Fibroblast of the aortic adventitia (primary cell): ENCODE measurements at regions not wholly inside any gene's neighbourhood (a gene's known extent, or its start where the extent isn't known, plus 50 kb on each side); places are given as distances from the start of the nearest gene placed in this dataset.

Source experiments
- DNase-seq: peaks from one replicate; pipeline ENCODE4 v3.0.0-alpha.2; 2010; ENCODE audit warnings: low read depth
- H3K4me3 ChIP-seq: 2 replicates; pipeline ENCODE4 v1.5.1; 2011; ENCODE audit warnings: low read depth, mild to moderate bottlenecking, control low read depth, low read length, moderate library complexity
- TF ChIP-seq, protein P1 (sequence below): IDR thresholded peaks from 2 replicates; pipeline ENCODE4 v1.5.1; 2011; ENCODE audit warnings: mild to moderate bottlenecking, low read length, control low read depth, inconsistent platforms; ENCODE audit not compliant: insufficient read depth

DNA sequence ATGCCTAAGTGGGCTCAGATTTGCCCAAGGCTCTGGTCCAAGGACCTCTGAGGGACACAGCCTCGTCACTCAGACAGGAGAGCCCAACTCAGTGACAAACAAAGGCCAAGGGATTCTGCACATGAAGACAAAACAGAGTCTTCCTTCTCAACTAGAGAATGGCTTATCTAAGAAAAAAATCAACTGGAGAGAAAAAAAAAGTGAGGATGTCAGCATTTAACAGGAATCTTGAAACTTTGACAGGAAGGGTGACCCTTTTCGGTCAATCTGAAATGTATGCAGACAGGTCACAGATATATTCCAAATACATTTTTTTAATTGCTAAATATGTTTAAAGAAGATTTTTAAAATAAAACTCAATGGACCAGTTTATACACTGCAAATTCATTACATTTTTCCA is 154.5 kb downstream of the ETS2 start:
- no peak for DNase-seq
- H3K4me3 ChIP-seq, result no peak overlapping the region
- TF ChIP-seq, protein P1, sequence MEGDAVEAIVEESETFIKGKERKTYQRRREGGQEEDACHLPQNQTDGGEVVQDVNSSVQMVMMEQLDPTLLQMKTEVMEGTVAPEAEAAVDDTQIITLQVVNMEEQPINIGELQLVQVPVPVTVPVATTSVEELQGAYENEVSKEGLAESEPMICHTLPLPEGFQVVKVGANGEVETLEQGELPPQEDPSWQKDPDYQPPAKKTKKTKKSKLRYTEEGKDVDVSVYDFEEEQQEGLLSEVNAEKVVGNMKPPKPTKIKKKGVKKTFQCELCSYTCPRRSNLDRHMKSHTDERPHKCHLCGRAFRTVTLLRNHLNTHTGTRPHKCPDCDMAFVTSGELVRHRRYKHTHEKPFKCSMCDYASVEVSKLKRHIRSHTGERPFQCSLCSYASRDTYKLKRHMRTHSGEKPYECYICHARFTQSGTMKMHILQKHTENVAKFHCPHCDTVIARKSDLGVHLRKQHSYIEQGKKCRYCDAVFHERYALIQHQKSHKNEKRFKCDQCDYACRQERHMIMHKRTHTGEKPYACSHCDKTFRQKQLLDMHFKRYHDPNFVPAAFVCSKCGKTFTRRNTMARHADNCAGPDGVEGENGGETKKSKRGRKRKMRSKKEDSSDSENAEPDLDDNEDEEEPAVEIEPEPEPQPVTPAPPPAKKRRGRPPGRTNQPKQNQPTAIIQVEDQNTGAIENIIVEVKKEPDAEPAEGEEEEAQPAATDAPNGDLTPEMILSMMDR, result no peak

DNA sequence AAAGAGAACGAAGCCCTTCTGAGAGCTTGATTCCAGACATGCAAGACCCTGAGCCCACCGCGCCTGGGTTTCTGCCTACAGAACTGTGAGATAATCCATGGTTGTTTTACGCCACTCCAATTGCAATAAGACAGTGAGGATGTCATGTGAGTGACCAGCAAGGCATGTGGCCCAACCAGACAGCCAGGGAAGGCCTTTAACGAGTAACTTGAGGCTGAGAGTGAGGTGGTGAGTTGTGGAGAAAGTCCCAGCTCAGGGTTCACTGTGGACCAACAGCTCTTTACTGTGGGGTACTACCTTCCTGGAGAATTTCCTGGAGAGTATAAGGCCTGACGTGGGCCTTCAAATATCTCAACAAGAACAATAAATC is 153.9 kb downstream of the ETS2 start:
- H3K4me3 ChIP-seq, result no peak overlapping the region
- TF ChIP-seq, protein P1, result no peak
- no peak for DNase-seq

DNA sequence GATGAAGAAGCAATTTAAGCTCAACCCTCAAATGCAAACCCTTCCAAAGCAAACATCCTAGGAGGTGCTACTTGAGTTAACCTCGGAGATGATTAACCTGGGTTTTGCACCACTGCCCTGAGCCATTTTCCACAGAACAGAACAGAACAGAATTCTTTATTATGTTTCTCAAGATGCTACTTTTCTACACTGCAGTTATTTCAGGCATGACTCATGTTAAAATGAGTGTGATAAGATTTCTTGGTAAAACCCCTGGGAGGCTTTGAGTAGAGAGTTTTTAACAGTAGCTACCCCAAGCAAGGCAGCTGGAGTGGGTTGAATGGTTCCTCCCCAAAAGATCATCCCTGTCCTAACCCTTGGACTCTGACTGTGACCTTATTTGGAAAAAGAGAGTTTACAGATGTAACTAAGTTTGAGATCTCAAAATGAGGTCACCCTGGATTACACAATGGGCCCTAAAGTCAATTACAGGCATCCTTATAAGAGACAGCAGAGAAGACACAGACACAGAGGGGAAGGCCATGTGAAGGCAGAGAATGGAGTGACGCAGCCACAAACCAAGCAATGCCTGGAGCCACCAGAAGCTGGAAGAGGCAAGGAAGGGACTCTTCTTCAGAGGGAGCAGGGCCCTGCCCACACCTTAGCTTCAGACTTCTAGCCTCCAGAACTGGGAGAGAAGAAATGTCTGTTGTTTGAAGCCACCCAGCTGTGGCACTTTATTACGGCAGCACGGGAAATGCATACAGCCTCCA is 153.4 kb downstream of the ETS2 start:
- DNase-seq, result peak; percentile 77
- TF ChIP-seq, protein P1, result no peak

DNA sequence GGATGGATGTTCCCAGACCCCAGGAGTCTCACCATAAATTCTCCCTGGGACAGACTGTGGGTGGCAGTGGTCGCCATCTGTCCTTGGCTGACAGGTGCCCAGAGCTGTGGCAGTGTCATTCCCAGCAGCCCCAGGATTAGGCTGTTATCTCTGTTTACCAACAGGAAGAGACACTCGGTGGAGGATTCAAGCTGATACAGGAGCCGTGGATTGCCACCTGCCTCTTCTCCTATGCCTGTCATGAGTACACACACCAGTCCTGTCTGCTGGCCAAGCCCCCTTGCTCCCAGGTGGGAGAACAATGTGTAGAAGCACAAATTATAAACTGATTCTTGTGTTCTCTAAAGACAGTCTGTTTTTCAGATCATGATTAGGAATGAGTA is 152.6 kb downstream of the ETS2 start:
- no peak for DNase-seq

More for the DNA sequence above, 153.4 kb downstream of the ETS2 start:
- no peak overlapping the region for H3K4me3 ChIP-seq

DNA sequence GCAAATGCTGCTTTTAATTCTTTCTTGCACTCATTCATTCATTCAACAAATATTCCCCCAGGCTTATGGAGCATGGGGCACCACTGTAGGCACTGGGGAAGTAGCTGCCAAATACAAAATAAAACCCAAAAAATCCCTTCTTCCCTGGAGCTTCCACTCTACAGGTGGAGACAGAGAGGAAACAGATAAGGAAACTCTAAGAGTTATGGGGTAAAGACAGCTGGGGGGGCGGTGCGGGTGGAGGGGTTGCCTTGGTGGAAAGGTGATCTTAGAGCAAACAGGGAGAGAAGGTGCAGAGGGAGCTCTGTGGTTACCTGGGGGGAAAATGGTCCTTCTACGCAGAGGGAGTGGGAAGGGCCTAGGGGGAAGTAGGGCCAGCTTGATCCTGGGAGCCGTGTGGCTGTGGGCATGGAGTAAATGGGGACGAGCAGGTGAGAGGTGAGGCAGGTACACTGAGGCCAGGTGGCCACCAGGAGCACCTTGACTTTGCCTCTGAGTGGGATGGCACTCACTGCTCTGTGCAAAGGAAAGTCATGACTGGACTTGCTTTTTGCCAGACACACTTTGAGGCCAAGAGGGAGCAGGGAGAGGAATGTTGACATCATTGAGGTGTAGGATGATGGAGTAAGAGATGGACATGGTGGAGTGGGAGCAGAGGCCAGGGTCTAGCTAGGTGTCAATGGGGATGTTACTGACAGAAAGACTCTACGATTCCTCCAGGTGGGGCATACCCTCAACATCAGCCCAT is 152.0 kb downstream of the ETS2 start:
- DNase-seq, result no peak
- H3K4me3 ChIP-seq, result no peak overlapping the region
- TF ChIP-seq, protein P1, result no peak

More for the DNA sequence above, 152.6 kb downstream of the ETS2 start:
- no peak overlapping the region for H3K4me3 ChIP-seq
- TF ChIP-seq, protein P1, result no peak

DNA sequence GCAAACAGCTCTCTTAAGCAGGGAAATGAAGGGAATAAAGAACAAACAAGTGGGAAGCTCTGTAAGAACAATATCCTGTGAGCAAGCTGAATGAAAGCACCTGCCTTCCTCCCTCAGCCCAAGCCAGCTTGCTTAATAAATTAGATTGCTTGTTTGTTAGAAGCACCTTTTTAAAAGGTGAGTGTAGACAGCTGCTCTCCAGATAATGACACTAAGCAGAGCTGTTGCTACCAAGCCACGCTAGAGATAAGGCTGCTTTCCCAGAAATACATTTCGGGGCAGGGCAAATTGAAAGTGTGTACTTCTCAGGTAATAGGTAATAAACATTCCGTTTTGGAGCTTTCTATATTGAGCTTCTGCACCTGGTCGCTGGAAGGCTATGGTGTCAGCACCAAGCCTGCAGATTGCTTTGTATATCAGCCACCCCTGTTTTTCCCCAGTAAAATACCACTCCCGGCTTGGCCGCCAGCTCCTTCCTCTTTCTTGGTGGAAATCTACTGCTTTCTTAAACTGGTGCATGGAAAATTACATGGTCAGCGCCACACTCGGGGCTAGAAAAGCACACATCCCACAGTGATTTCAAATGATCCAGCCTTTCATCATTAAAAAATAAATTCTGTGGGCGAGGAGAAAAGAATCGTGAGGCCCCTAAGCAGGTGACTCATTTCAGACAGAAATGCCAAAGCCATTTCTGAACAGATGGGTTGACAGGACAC is 151.3 kb downstream of the ETS2 start:
- no peak for DNase-seq
- no peak overlapping the region for H3K4me3 ChIP-seq
- TF ChIP-seq, protein P1, result no peak
